ENCODE measurements at regions not wholly inside any gene's neighbourhood (a gene's known extent, or its start where the extent isn't known, plus 50 kb on each side); places are given as distances from the start of the nearest gene placed in this dataset.

DNA sequence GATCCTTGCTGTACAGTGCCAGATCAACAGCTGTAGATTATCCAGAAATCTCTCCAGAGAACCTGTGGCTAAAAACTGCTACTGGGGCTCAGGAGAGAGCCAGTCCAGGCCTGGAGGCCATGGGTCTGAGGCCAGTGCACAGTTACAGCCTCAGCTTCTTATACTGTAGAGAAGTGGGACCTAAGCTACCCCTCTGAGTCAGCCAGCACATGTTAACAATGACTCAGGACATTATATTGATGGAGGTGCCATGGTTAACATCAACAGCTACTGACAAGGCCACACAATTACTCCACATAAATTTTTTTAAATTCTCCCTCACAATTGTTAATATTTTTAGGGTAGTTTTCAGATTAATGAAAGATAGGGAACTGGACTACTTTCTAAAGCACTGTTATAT lies 138.5 kb downstream of the RBM26 start:
- DNase-seq: no peak

- DNase-seq: no peak
Observed at GRCh38 chr13:79258489-79258888, 147.6 kb downstream of the RBM26 start.

- DNase-seq: no peak
Observed at GRCh38 chr13:79246578-79246949, 159.5 kb downstream of the RBM26 start.

DNA sequence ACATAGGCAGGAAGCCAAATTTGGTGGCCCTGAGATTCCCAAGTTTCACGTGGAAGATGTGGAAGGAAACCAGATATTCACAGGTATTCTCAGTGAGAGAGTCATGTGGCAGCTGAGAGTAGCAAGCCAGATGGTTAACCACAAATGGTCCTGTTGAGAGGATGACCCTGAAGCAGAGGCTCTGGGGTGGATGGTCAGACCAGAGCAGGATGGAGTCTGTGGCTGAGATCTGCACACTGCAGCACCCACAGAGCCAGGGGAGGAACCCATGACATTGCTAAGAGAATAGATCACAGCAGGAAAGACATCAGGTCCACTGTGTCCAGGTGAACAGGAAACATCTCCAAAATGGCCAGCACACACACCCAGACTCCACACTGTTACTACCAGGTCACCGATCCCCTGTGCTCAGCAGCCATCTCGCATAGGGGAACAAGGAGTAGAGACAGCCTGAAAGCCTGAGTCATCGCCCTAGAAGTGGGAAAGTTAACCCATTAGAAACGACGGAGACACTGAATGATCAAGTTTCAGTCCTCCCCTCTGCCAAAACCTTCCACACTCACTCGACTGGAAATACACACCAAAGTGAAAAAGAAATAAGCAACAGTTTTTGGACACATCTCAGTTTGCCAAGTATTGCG lies 160.0 kb downstream of the RBM26 start:
- no peak for DNase-seq

DNA sequence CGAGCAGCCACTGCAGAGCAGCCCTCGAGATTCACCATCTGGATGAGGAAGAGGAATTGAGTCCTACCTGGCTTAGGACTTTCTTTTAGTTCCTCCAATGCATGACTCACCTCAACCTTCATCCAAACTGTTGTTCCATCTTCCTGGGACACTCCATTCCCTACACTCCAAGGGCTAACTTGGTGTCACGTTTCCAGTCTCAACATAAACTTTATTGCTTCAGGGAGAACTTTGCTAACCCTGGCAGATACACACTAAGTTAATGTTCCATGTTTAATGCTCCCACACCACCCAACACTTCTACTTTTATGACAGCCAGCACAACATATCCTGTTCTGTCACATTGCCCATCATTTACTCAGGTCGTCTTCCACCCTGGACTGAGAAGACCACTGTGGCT lies 164.4 kb downstream of the RBM26 start:
- no peak for DNase-seq

DNA sequence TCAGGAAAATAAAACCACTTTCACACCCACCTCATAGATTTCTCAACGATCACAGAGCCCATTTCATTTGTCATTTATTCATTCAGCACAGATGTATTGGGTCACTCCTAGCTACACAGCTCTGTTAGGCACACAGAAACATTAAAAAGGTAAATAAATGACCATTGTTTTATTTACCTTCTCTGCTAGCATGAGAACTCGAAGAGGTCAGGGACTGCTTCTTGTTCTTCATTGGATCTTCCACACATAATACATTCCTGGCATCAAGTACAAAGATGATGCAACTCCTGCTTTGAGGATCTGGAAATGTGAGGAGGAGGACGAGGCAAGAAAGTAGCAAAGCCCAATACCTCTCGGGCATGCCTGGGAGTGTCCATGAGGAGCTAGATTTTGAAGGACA lies 168.1 kb downstream of the RBM26 start:
- DNase-seq: no peak

DNA sequence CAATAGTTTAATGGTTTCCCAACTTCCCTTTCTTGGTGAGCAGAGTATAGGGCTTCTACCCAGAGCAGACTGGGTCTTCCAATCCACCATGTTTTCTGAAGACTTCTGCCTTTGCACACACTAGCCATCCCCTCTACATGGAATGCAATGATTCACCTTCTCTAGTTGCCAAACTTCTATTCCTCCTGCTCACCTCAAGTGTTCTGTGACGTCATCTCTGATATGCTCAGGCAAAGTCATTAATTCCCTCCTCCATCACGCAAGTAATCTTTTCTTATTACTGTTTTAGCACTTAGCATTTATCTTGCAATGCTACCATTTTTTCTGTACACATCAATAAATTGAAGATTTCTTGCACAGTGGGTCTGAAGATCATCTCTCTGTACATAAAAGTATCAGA lies 174.2 kb downstream of the RBM26 start:
- DNase-seq: no peak

DNA sequence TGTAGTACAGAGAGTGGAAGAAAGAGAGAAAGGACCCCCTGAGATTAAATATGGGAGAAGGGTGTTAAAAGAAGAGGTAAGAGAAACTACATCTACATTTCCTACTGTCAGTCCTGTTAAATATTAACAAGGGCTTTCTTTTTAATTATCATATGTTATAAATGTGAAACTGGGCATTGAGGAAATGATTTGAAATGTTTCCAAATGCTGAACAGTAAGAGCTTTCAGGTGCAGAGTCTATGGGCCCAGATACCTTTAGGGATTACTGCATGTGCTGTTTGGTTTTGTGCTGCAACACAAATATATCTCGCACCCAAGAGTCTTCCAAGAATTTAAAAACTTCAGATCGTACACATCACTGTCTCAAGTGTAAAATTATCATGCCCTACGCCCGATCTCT lies 176.3 kb downstream of the RBM26 start:
- DNase-seq: no peak

DNA sequence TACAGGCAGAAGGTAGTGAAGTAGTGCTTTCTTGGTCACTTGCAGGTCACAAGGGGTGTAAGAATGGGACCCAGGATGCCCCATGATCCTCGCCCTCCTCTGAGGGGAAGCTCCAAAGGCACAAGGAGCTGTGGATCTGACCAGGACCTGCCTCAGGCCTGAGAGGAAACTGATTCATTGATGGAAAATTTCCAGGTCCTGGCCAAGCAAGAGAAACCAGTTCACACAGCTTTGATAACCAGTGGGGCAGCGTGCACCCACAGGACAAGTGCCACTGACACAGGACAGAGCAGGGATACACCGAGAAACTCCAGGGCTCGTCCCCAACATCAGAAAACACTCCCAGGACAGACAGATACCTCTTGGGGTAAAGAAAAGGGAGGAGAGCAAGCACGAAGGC lies 177.1 kb downstream of the RBM26 start:
- DNase-seq: no peak

- DNase-seq: no peak
Observed at GRCh38 chr13:79227418-79227817, 178.6 kb downstream of the RBM26 start.

DNA sequence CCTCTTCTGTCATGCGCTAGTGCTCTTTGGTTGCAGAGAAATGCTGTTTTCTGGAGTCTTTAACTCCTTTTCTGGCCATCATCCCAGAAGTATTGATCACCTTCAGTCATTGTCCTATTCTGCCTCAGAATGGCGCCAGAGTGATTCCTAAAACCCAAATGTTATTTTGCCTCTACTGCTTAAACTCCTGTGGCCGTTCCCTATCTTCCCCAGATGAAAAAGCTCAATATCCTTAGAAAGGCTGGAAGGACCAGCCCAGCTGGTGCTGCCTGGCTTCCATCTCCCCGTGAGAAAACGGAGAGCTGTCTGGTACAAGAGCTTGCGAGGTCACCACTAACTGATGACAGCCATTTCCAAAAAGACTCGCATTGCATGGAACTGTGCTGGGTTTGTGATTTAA lies 179.1 kb downstream of the RBM26 start:
- DNase-seq: no peak

DNA sequence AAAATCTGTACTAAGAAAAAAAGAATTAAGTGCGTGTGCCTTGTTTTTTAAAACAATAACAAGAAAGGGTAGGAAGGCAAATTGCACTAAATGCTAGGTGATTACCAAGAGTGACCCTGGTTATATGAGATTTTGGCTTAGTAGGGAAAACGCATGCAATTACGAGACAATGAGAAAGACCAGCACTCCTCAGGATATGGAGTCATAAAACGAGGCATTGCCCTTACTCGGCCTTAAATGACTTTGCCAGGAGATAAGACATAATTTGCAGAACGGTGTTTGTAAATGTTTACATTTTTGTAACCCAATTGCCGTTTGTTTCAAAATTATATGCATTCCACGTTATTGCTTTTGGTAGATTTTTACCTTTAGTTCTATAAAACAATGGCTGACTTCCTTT lies 179.8 kb downstream of the RBM26 start:
- DNase-seq: no peak

DNA sequence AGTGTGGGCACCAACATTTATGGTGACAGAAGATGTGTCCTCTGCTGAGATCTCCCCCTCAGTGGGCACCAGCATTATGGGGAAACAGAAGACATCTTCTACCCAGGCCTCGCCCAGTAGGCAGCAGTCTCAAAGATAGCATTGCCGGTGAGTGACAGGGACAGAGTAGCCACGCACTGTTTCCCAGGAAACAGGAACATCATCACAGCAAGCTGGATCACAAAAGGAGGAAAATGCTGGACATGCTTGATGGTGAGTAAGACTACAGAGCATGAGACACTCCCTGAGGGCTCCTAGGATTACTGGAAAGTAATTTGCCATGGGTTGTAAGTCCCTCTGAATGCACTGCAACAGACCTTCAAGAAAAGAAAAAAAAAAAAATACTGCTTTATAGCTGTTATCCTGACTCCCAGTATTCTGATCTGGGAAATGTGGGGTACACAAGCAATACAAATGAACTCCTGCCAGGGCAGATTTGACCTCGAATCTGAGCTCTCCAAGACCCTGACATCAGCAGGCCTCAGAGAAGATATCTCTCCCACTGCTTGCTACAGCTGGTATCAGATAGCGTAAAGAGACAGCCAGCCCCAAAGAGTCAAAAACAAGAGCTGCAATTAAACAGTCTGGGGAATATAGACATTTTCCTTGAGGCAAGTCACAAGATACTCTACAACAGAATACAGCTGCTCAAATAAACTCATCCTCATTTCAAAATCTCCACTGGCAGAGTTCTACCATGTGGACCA lies 180.4 kb downstream of the RBM26 start:
- DNase-seq: no peak

- DNase-seq: no peak
Observed at GRCh38 chr13:79222427-79223205, 183.4 kb downstream of the RBM26 start.

- no peak for DNase-seq
Observed at GRCh38 chr13:79212064-79212619, 193.9 kb downstream of the RBM26 start.

- no peak for DNase-seq
Observed at GRCh38 chr13:79211377-79211776, 194.7 kb downstream of the RBM26 start.

- DNase-seq: no peak
Observed at GRCh38 chr13:79197933-79198332, 208.1 kb downstream of the RBM26 start.

DNA sequence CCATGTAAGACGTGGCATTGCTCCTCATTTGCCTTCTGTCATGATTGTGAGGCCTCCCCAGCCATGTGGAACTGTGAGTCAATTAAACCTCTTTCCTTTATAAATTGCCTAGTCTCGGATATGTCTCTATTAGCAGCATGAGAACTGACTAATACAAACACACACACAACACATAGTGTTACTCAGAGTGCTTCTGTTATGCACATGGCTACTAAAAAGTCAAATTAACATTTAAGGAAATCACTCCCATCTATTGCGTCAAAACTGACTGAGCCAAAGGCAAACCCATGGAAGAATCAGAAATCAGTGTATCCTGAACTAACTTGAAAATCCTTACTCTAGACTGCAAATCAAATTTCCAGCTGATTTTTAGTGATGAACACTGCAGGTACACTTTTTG lies 209.2 kb downstream of the RBM26 start:
- DNase-seq: no peak

GRCh38 chr13:79196366-79196765 lies 209.7 kb downstream of the RBM26 start:
- no peak for DNase-seq

- DNase-seq: no peak
Observed at GRCh38 chr13:79194727-79195126, 211.3 kb downstream of the RBM26 start.

DNA sequence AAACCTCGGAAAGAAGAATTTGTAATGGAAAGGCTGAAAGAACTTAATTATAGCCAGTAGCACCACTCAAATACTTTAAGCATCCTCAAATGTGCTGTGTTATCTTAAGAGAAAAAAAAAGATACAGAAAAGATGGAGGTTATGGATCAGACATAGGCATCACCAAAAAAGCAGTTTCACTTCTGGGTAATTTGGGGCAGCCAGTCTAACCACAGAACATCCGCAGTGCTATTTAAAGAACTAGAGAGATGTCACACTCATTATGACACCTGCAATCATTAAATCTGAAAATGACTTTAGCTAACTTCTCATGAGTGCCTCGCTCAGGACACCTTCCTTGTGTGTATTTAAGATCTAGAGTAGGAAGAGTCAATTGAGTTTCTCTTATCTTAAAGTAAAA lies 211.8 kb downstream of the RBM26 start:
- peak; percentile 72 for DNase-seq

- no peak for DNase-seq
Observed at GRCh38 chr13:79191501-79191900, 214.6 kb downstream of the RBM26 start.

- DNase-seq: no peak
Observed at GRCh38 chr13:79190932-79191331, 215.1 kb downstream of the RBM26 start.
